Right lobe of liver (tissue), 4 donors: ENCODE measurements at regions not wholly inside any gene's neighbourhood (a gene's known extent, or its start where the extent isn't known, plus 50 kb on each side); places are given as distances from the start of the nearest gene placed in this dataset.

Experiments
- POLR2A ChIP-seq: fragments of 450-650 bp; IDR thresholded peaks from one replicate; pipeline ENCODE4 v1.6.1; 2017; ENCODE audit warnings: antibody characterized with exemption, mild to moderate bottlenecking
- TF ChIP-seq, protein P1 (sequence below), 4 donors: fragments of 200-600 bp in 3 of 4; fragments of 450-650 bp in 1 of 4; IDR thresholded peaks; one replicate each; pipeline versions ENCODE4 v1.5.1 to v1.8.0; 2016 to 2022; ENCODE audit warnings: antibody characterized with exemption in 4 of 4, mild to moderate bottlenecking in 2 of 4
- donor health status: DM: no; HTN: no; CAD: no.
- donor health status: DM: no; HTN: no; CAD: no.
- donor health status: DM: no; HTN: yes; CAD: no.

DNA sequence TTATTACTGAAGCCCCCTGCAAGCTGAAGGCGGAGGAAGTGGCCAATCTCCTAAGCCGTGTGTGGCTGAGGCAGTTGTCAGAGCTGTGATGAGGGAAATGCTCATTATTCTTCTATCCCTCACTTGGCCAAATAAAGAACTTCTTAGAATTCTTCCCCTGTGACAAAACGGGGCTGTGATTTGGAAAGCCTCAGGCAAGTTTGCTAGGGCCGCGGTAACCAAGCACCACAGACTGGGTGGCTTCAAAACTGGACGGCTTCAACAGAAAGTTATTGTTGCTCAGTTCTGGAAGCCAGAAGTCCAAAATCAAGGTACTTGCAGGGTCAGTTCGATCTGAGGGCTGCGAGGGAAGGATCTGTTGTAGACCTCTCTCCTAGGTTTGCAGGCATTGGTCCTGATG is 72.3 kb upstream of the STEAP1B start:
- TF ChIP-seq, protein P1, sequence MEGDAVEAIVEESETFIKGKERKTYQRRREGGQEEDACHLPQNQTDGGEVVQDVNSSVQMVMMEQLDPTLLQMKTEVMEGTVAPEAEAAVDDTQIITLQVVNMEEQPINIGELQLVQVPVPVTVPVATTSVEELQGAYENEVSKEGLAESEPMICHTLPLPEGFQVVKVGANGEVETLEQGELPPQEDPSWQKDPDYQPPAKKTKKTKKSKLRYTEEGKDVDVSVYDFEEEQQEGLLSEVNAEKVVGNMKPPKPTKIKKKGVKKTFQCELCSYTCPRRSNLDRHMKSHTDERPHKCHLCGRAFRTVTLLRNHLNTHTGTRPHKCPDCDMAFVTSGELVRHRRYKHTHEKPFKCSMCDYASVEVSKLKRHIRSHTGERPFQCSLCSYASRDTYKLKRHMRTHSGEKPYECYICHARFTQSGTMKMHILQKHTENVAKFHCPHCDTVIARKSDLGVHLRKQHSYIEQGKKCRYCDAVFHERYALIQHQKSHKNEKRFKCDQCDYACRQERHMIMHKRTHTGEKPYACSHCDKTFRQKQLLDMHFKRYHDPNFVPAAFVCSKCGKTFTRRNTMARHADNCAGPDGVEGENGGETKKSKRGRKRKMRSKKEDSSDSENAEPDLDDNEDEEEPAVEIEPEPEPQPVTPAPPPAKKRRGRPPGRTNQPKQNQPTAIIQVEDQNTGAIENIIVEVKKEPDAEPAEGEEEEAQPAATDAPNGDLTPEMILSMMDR (IDR thresholded peaks at IDR 0.05) = no peak
- no peak for TF ChIP-seq POLR2A
